Inflammatory macrophage treated with lipopolysaccharide for 1 hour (primary cell): ENCODE measurements at regions not wholly inside any gene's neighbourhood (a gene's known extent, or its start where the extent isn't known, plus 50 kb on each side); places are given as distances from the start of the nearest gene placed in this dataset.

ENCODE experiments used
- DNase-seq, 2 donors: peaks; one replicate each; pipeline ENCODE4 v3.0.0-alpha.2; 2020 to 2022

GRCh38 chr1:2866422-2867086 is 65.1 kb upstream of the TTC34 start:
- no peak for DNase-seq

- no peak for DNase-seq
Measured at GRCh38 chr1:2867087-2867425, 65.6 kb upstream of the TTC34 start.

- DNase-seq, result no peak
Measured at GRCh38 chr1:2867861-2868260, 66.4 kb upstream of the TTC34 start.

- DNase-seq, result no peak
Measured at GRCh38 chr1:2868571-2869195, 67.2 kb upstream of the TTC34 start.

GRCh38 chr1:2871246-2871815 is 69.8 kb upstream of the TTC34 start:
- DNase-seq, result no peak

- no peak for DNase-seq
Measured at GRCh38 chr1:2874207-2874606, 72.7 kb upstream of the TTC34 start.

- DNase-seq, result no peak
Measured at GRCh38 chr1:2874607-2875480, 73.4 kb upstream of the TTC34 start.

- DNase-seq, result no peak
Measured at GRCh38 chr1:2875707-2876561, 74.4 kb upstream of the TTC34 start.

- DNase-seq, result no peak
Measured at GRCh38 chr1:2876846-2877245, 75.4 kb upstream of the TTC34 start.

GRCh38 chr1:2877391-2877790 is 75.9 kb upstream of the TTC34 start:
- DNase-seq, result no peak

- no peak for DNase-seq
Measured at GRCh38 chr1:2878591-2878990, 77.1 kb upstream of the TTC34 start.

- DNase-seq, result no peak
Measured at GRCh38 chr1:2879026-2879425, 77.5 kb upstream of the TTC34 start.

GRCh38 chr1:2879591-2879990 is 78.1 kb upstream of the TTC34 start:
- no peak for DNase-seq

GRCh38 chr1:2880086-2880485 is 78.6 kb upstream of the TTC34 start:
- DNase-seq, result no peak

GRCh38 chr1:2880812-2881295 is 79.4 kb upstream of the TTC34 start:
- DNase-seq, result no peak

GRCh38 chr1:2881556-2881955 is 80.1 kb upstream of the TTC34 start:
- DNase-seq, result no peak

GRCh38 chr1:2882966-2883696 is 81.6 kb upstream of the TTC34 start:
- DNase-seq, result no peak

- DNase-seq, result no peak
Measured at GRCh38 chr1:2885001-2885400, 83.5 kb upstream of the TTC34 start.

GRCh38 chr1:2886631-2887030 is 85.1 kb upstream of the TTC34 start:
- DNase-seq, result no peak

- DNase-seq, result no peak
Measured at GRCh38 chr1:2887941-2888855, 86.7 kb upstream of the TTC34 start.
